SK-MEL-5 (cell line): ENCODE measurements at regions not wholly inside any gene's neighbourhood (a gene's known extent, or its start where the extent isn't known, plus 50 kb on each side); places are given as distances from the start of the nearest gene placed in this dataset.
A peak's percentile ranks its signal among the peaks of the same experiment; 100 is the strongest.
"Not testable (repeated sequence)": the region's sequence is repeated elsewhere in the genome, so short reads cannot be mapped to it uniquely, and the experiment has no call there.

Experiments
- DNase-seq: peaks from one replicate; pipeline ENCODE4 v3.0.0-alpha.2; 2016; ENCODE audit warnings: low read depth, low spot score
- in situ Hi-C: cut with HindIII; loops from 2 replicates; pipeline ENCODE4 v1.10.0; 2016; ENCODE audit warnings: low sequenced_read_pairs, high pct_unique_total_duplicates, low pct_unique_long_range_greater_than_20kb

GRCh38 chr3:112740835-112741234 lies 99.9 kb upstream of the CCDC80 start:
- in situ Hi-C loops, result no loop called here
- DNase-seq, result no peak

DNA sequence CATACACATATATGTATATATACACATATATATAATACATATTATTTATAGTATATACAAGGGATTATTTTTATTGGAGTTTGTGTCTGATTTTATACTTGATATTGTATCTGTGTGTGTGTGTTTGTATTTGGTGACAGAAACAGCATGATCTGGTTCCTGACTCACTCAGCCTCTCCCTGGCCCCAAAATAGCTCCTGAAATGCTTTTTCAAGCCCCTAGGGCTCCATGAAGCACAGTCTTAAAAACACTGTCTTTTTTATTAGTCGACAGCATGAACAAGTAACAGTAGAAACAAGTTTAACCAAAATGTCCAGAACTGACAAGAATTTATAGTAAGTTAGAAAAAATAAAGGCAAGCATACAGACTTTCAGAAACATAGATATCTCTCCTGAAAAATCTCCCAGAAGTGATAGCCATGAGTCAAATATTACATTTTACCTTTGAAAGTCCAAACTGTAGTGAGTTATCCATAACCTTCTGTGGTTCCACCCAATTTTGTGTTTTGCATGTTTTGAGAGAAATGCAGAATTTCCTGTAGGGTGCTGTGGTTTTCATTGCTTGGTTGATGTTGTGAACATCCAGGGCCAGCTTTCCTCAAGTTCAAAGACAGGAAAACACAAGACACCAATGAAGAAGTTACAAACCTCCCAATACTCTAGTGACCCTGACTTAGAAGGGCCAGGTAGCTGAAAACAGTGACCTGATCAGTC lies 98.5 kb upstream of the CCDC80 start:
- in situ Hi-C loops, result no loop called here
- peak; percentile 4 for DNase-seq

DNA sequence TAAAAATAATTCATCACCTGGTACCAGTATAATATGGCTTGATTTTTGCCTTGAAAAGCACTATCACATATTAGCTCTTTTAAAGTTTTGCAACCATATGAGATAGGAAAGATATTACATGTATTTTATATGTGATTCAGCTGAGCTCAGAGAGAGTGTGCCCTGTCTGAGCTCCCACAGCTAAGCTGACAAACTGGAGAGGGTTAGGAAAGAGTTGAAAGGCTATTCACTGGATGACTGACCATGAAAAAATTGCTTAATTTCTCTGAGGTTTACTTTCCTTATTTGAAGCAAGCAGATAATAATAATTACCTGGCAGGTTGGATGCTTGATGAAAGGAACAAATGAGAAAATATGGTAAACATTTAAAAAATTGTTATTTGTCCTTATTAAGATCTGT lies 97.4 kb upstream of the CCDC80 start:
- in situ Hi-C loops, result no loop called here
- DNase-seq, result no peak

DNA sequence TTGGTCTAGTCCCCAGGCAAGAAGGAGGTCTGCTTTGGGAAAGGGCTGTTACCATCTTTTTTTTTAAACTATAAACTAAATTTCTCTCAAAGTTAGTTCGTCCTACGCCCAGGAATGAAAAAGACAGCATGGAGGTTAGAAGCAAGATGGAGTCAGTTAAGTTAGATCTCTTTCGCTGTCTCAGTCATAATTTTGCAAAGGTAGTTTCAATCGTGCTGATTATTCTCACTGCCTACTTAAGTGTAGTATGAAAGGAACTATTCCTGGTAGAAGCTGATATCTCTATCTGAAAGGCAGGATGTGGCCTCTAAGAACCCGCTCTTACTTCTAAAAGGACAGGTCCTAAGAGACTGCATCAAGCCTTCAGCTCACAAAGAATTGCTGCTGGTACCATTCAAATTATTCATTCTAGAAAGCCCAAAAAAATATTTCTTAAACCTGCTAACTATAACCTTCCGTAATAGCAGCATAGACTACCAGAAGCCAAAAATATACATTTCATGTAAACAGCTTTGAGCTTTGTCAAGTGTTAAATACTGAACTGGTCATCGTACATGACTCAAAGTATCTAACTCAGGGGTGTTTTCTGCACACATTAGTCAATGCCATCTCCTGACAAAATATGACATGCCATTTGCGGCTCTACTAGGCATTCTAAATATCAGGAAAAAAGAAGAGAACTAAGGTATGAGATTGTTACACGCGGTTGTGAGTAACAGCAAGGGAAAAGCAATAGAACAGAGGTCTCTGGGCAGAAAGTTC lies 96.0 kb upstream of the CCDC80 start:
- in situ Hi-C loops, result no loop called here
- DNase-seq, result no peak

DNA sequence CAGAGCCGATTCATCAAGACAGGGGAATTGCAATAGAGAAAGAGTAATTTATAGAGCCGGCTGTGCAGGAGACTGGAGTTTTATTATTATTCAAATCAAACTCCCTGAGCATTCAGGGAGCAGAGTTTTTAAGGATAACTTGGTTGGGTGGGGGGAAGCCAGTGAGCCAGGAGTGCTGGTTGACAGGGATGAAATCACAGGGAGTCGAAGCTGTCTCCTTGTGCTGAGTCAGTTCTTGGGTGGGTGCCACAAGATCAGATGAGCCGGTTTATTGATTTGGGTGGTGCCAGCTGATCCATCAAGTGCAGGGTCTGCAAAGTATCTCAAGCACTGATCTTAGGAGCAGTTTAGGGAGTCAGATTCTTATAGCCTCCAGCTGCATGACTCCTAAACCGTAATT lies 95.4 kb upstream of the CCDC80 start:
- no peak for DNase-seq
- in situ Hi-C loops, result no loop called here

DNA sequence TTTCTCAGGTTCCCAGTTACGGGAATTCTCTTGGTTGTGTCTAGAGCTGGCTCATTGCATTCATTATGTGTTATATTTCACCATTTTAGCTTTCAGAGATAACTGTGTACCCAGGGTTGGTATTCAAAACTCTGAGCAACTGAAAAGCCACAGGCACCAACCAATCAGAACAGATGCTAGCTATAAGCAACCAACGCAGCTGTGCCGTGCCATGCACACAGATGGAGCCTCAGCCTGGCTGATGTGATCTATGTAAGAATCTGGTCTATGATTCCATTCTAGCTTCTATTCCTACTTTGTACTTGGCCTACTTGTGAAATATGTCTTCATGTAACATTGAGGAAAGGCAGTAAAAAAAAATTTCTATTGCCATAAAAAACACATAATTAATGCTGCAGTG lies 95.0 kb upstream of the CCDC80 start:
- in situ Hi-C loops, result no loop called here
- no peak for DNase-seq

DNA sequence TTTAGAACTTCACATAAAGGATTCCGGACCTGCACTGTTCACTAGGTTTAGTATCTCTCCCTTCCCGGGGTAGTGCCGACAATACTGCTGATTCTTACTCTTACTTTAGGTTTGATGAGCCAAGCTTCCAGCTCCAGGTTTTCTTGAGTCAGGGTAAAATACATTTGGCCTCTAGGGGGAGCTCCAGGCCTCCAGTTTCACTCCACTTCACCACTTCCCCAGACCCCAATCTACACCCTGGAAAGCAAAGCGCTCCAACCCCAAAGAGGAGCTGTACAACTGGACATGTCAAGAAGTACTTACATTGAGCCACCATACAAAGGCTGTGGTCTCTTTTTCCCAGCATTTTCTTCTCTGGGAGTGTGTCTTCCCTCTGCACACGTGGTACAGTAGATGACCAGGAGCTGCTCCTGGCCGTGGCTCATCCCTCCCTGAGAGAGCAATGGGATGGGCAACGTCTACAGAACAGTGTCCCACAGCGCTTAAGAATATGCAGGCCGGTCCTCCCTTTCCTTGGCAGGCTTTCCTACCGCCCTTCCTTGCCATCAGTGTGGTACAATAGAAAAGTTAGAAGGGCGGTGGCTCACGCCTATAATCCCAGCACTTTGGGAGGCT lies 93.9 kb upstream of the CCDC80 start:
- in situ Hi-C loops, result no loop called here
- DNase-seq, result peak; percentile 86

DNA sequence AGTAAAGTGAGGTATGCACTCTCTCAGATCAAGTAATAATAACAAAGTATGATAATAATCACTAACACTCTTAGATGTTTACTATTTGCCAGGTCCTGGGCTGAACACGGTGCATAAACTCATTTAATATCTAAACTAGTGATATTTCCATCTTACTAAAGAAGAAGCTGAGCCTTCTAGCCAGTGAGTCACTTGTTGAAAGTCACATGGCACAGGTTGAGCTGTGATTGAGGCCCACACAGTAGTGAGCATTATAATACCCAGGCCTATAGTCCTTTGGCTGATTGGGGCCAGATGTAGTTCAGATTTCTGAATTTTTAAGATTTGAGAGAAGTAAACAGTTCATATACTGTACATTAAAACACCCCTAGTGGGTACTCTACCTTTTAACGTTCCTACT lies 93.2 kb upstream of the CCDC80 start:
- in situ Hi-C loops, result no loop called here
- DNase-seq, result no peak

GRCh38 chr3:112730210-112730609 lies 89.3 kb upstream of the CCDC80 start:
- no peak for DNase-seq
- in situ Hi-C loops, result no loop called here

- no peak for DNase-seq
- in situ Hi-C loops, result no loop called here
Measured at GRCh38 chr3:112721231-112721630, 80.3 kb upstream of the CCDC80 start.

DNA sequence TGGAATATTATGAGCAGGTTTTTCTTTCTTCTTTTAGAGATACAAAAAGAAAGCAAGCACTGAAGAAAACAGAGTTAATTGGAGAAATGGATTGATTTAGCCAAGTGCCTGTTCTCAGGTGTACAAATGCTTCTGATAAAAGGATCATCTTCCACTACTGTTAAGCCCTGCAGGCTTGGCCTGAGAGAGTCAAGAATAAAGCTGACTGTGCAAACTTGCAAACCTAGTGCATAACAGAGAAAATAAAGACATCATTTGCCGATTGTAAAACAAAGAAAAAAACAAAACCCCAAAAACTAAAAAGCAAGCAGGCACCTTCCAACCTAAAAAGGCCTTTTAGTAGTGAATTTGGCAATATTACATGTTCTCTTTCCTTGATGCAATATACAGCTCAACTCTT lies 78.0 kb upstream of the CCDC80 start:
- DNase-seq, result no peak
- in situ Hi-C loops, result no loop called here

DNA sequence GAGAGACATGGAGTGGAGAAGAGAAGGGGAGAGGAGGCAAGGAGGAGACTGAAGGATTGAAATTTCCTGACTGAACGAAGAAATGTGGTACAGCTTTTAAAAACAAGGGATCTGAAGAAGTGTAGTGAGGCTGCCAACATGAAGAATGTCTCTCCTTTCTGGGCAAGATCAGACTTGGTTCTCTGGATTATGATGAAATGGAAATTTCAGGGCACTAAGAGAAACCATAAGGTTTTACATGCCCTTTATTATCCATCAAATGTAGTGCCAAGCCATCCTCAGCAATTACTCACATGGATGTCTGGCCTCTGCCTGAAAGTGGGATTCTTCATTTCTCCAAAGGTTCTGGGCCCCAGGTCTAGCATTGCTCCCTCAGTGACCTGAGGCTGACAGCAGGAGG lies 77.6 kb upstream of the CCDC80 start:
- in situ Hi-C loops, result no loop called here
- DNase-seq, result no peak

- DNase-seq, result no peak
- in situ Hi-C loops, result no loop called here
Measured at GRCh38 chr3:112709911-112710310, 69.0 kb upstream of the CCDC80 start.

- in situ Hi-C loops, result no loop called here
- DNase-seq, result peak; percentile 27
Measured at GRCh38 chr3:112699436-112699978, 58.6 kb upstream of the CCDC80 start.

GRCh38 chr3:112698442-112698841 lies 57.5 kb upstream of the CCDC80 start:
- in situ Hi-C loops, DNase-seq: not testable (repeated sequence)

DNA sequence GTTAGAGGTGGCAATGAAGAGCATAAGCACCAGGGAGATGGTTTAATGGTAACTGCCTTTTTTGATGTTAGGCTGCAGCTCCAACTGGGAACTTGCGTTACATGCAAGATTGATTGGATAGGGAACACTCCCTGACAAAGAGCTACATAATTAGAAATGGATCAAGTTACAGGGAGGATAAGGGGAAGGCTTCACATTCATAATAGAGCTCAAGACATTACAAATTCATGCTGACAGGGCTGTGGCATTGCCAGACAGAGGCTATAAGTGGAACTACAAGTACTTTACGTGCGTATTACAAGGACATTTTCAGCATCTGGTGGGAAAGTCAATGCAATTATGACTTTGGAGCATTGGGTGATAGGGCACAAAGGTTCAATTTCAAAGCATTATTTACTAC lies 55.3 kb upstream of the CCDC80 start:
- in situ Hi-C loops, DNase-seq: not testable (repeated sequence)

DNA sequence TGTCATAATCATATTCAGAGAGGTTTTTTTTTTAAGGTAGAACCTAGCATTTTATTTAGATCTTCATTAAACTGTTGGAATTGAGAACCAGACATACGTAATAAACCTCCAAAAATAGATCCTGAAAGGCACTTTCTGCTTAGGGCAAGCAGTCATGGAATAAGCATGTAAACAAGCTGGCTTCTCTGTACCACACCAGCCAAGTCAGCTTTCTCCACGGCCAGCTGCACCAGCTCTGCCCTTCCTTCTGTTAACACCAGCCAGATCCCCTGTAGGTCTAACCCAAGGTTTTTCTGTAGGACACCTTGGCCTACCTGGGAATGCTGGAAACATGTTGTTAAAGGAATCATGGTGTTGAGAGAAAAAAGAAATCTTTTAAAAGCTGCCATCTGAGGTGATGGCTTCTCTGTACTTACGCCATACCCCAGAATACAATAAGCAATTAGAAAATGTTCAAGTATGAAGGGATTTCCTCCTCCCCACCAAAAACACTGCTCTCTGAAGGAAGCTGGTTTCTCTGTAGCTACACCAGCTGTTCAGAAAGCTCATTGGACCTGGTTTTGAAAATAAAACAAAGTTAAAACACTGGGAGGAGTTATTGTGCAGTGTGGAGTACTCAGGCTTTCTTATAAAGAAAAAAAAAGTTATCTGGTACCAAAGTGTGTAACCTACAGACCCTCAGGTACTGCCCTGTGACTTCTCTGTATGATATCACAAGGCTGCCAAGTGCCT lies 54.6 kb upstream of the CCDC80 start:
- DNase-seq, in situ Hi-C loops: not testable (repeated sequence)

DNA sequence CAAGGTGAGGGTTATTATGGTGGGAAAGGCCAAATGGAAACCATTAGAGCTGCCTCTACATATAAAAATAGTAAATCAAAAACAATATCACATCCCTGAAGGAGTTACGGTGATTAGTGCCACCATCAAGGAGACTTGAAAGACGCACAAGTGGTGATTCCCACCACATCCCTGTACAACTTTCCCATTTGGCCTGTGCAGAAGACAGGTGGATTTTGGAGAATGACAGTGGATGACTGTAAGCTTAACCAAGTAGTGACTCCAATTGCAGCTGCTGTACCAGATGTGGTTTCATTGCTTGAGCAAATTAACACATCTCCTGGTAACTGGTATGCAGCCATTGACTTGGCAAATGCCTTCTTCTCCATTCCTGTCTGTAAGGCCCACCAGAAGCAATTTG lies 54.0 kb upstream of the CCDC80 start:
- DNase-seq, in situ Hi-C loops: not testable (repeated sequence)
